ENCODE measurements at regions not wholly inside any gene's neighbourhood (a gene's known extent, or its start where the extent isn't known, plus 50 kb on each side); places are given as distances from the start of the nearest gene placed in this dataset.

GRCh38 chr19:5220866-5221265 lies 119.7 kb downstream of the PTPRS start:
- TF ChIP-seq CTCF (conservative IDR thresholded peaks at IDR 0.05) (no peak), ZFX (IDR thresholded peaks at IDR 0.05) (no peak)

Data from C4-2B (cell line).